ENCODE measurements at regions not wholly inside any gene's neighbourhood (a gene's known extent, or its start where the extent isn't known, plus 50 kb on each side); places are given as distances from the start of the nearest gene placed in this dataset.

DNA sequence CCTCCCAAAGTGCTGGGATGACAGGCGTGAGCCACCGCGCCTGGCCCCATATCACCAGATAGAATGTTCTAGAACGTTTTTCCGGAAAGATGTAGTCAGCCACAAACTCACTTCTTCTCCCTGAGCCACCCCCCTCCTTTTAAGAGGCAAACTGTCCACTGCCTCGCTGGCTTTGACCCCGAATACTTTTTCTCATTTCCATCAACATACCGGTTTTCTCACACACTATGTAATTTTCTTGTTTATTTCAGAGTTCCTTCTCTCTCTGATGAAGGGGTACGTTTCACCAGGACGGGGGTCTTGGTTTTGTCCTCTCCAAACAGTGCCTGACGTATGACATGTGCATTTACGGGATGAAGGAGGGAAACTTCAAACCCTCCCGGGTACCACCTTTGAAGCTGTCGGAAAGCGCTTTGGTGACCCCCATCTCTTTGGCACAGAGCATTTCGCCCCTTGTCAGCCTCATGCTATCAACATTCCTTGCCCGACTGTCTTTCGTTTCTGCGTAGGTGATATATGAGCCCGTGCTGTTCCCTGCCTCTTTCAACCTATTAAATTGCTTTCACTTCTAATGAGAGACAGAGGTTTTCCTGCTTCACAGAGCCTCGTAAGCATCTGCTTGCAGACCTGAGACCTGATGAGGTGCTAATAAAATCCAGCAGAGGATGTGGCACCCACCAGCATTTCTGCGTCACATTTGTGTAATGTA is 73.8 kb downstream of the CRLF2 start:
- TF ChIP-seq ZFP30 (CRISPR knock-in tag; IDR thresholded peaks at IDR 0.05): no peak
- TF ChIP-seq, protein P1, sequence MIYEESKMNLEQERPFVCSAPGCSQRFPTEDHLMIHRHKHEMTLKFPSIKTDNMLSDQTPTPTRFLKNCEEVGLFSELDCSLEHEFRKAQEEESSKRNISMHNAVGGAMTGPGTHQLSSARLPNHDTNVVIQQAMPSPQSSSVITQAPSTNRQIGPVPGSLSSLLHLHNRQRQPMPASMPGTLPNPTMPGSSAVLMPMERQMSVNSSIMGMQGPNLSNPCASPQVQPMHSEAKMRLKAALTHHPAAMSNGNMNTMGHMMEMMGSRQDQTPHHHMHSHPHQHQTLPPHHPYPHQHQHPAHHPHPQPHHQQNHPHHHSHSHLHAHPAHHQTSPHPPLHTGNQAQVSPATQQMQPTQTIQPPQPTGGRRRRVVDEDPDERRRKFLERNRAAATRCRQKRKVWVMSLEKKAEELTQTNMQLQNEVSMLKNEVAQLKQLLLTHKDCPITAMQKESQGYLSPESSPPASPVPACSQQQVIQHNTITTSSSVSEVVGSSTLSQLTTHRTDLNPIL (CRISPR knock-in tag; IDR thresholded peaks at IDR 0.05; ENCODE audit: low read depth): no peak
- TF ChIP-seq PATZ1 (CRISPR knock-in tag; IDR thresholded peaks at IDR 0.05; ENCODE audit: borderline replicate concordance): no peak
- TF ChIP-seq RARB (CRISPR knock-in tag; IDR thresholded peaks at IDR 0.05): no peak
- TF ChIP-seq GLIS3 (CRISPR knock-in tag; IDR thresholded peaks at IDR 0.05): no peak
